PC-9 (cell line): ENCODE measurements at regions not wholly inside any gene's neighbourhood (a gene's known extent, or its start where the extent isn't known, plus 50 kb on each side); places are given as distances from the start of the nearest gene placed in this dataset.

Source experiments
- CTCF ChIP-seq: fragments of 200-600 bp; sonication (generic); conservative IDR thresholded peaks from 2 replicates; pipeline ENCODE4 v1.6.1; 2017; ENCODE audit warnings: mixed run types, antibody characterized with exemption, mild to moderate bottlenecking, moderate library complexity
- EZH2 ChIP-seq: fragments of 200-600 bp; sonication (generic); IDR thresholded peaks from 2 replicates; pipeline ENCODE4 v1.8.0; 2017; ENCODE audit warnings: antibody characterized with exemption, low read depth

DNA sequence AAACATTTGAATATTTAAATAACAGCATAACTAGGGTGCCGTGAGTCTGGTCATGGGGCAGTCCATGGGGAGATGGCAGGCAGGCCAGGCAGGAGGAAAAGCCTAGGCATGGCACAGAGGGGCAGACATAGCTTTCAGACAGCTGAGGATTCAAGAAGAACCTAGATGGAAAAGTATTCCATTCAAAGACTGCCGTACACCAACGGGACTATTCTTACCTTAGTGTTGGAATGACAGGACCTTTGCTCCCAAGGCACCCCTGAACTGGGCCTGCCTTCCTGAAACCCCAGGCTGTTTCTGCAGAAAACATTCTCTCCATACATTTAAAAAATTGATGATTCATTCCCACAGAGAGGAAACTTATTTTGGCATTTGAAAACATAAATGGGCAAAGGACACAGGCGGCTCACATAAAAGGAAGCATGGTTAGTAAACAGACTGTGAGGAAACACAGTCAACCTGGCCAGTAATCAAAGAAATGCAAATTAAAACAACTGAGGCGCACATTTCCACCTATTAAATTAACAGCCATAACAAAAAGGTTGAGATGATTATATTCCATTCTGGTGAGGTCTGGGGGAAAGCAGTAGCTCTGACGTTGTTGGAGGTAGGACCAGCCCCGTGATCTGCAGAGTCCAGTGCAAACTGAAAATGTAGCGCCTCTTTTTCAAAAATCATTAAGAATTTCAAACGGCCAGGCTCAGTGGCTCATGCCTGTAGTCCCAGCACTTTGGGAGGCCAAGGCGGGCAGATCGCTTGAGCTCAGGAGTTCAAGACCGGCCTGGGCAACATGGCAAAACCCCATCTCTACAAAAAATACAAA, 71.3 kb upstream of the SMAD3 start:
- no peak for TF ChIP-seq CTCF
- TF ChIP-seq EZH2 = no peak
